ENCODE measurements at regions not wholly inside any gene's neighbourhood (a gene's known extent, or its start where the extent isn't known, plus 50 kb on each side); places are given as distances from the start of the nearest gene placed in this dataset.

GRCh38 chr3:69435274-69436265 lies 49.7 kb upstream of the FRMD4B start:
- DNase-seq, result no peak
